Stimulated activated CD8-positive, alpha-beta memory T cell treated with anti-CD3 and anti-CD28 coated beads, Interleukin-12 subunit alpha, Interleukin-12 subunit beta, amount 100 ng/mL, for 24 hours (primary cell): ENCODE measurements at regions not wholly inside any gene's neighbourhood (a gene's known extent, or its start where the extent isn't known, plus 50 kb on each side); places are given as distances from the start of the nearest gene placed in this dataset.
"Not testable (repeated sequence)": the region's sequence is repeated elsewhere in the genome, so short reads cannot be mapped to it uniquely, and the experiment has no call there.

Experiments
- DNase-seq: peaks from one replicate; pipeline ENCODE4 v3.0.0-alpha.2; 2020; ENCODE audit errors: extremely low read depth

GRCh38 chr1:121003230-121003629, 113.7 kb downstream of the PPIAL4A start:
- DNase-seq, result not testable (repeated sequence)

GRCh38 chr1:121006826-121007225, 117.3 kb downstream of the PPIAL4A start:
- not testable (repeated sequence) for DNase-seq

- not testable (repeated sequence) for DNase-seq
Observed at GRCh38 chr1:121007755-121008154, 118.2 kb downstream of the PPIAL4A start.

GRCh38 chr1:121008512-121009215, 119.1 kb downstream of the PPIAL4A start:
- not testable (repeated sequence) for DNase-seq

- not testable (repeated sequence) for DNase-seq
Observed at GRCh38 chr1:121009216-121010057, 119.9 kb downstream of the PPIAL4A start.

GRCh38 chr1:121010141-121010540, 120.6 kb downstream of the PPIAL4A start:
- not testable (repeated sequence) for DNase-seq

- DNase-seq, result not testable (repeated sequence)
Observed at GRCh38 chr1:121013181-121013580, 123.6 kb downstream of the PPIAL4A start.

- not testable (repeated sequence) for DNase-seq
Observed at GRCh38 chr1:121016182-121017028, 126.8 kb downstream of the PPIAL4A start.

GRCh38 chr1:121019715-121020349, 130.3 kb downstream of the PPIAL4A start:
- DNase-seq, result not testable (repeated sequence)

- not testable (repeated sequence) for DNase-seq
Observed at GRCh38 chr1:121020350-121021236, 131.0 kb downstream of the PPIAL4A start.

- not testable (repeated sequence) for DNase-seq
Observed at GRCh38 chr1:121021716-121022115, 132.1 kb downstream of the PPIAL4A start.

GRCh38 chr1:121032878-121033494, 143.4 kb downstream of the PPIAL4A start:
- not testable (repeated sequence) for DNase-seq

GRCh38 chr1:121036792-121037191, 147.2 kb downstream of the PPIAL4A start:
- DNase-seq, result not testable (repeated sequence)

GRCh38 chr1:121040974-121041373, 143.2 kb downstream of the FAM72B start:
- not testable (repeated sequence) for DNase-seq

GRCh38 chr1:121041497-121041896, 142.6 kb downstream of the FAM72B start:
- DNase-seq, result not testable (repeated sequence)

- not testable (repeated sequence) for DNase-seq
Observed at GRCh38 chr1:121042882-121043281, 141.3 kb downstream of the FAM72B start.

GRCh38 chr1:121048293-121048752, 135.8 kb downstream of the FAM72B start:
- DNase-seq, result not testable (repeated sequence)

GRCh38 chr1:121048769-121049443, 135.2 kb downstream of the FAM72B start:
- not testable (repeated sequence) for DNase-seq

- not testable (repeated sequence) for DNase-seq
Observed at GRCh38 chr1:121050097-121050496, 134.0 kb downstream of the FAM72B start.
